Gastrocnemius medialis (tissue), 4 donors: ENCODE measurements at regions not wholly inside any gene's neighbourhood (a gene's known extent, or its start where the extent isn't known, plus 50 kb on each side); places are given as distances from the start of the nearest gene placed in this dataset.

Source experiments
- CTCF ChIP-seq, 5 experiments: fragments of 450-650 bp in 3 of 5; fragments of 200-600 bp in 2 of 5; sonication (generic) in 2 of 5; IDR thresholded peaks in 4 of 5; conservative IDR thresholded peaks in 1 of 5; 1 replicate in 4 of 5; 2 replicates in 1 of 5; pipeline ENCODE4 v1.5.1; 2016 to 2019; ENCODE audit warnings: antibody characterized with exemption in 5 of 5, mild to moderate bottlenecking in 3 of 5, moderate library complexity in 3 of 5
- POLR2A ChIP-seq, 2 donors: fragments of 450-650 bp; IDR thresholded peaks; one replicate each; pipeline ENCODE4 v1.6.1; 2017; ENCODE audit warnings: antibody characterized with exemption in 2 of 2, mild to moderate bottlenecking in 2 of 2, moderate library complexity in 2 of 2

- TF ChIP-seq POLR2A (IDR thresholded peaks at IDR 0.05) (no peak), CTCF (IDR thresholded peaks at IDR 0.05 in 4 of 5, conservative IDR thresholded peaks at IDR 0.05 in 1 of 5) (no peak)
Measured at GRCh38 chr14:39755269-39755878, 323.1 kb upstream of the FBXO33 start.
